Stimulated activated CD4-positive, alpha-beta T cell treated with anti-CD3 and anti-CD28 coated beads, Interleukin-12 subunit alpha, Interleukin-12 subunit beta, amount 100 ng/mL, for 24 hours (primary cell): ENCODE measurements at regions not wholly inside any gene's neighbourhood (a gene's known extent, or its start where the extent isn't known, plus 50 kb on each side); places are given as distances from the start of the nearest gene placed in this dataset.
"Not testable (repeated sequence)": the region's sequence is repeated elsewhere in the genome, so short reads cannot be mapped to it uniquely, and the experiment has no call there.

ENCODE experiments used
- DNase-seq, 2 experiments: peaks; one replicate each; pipeline ENCODE4 v3.0.0-alpha.2; 2020; ENCODE audit warnings: low read depth in 2 of 2

DNA sequence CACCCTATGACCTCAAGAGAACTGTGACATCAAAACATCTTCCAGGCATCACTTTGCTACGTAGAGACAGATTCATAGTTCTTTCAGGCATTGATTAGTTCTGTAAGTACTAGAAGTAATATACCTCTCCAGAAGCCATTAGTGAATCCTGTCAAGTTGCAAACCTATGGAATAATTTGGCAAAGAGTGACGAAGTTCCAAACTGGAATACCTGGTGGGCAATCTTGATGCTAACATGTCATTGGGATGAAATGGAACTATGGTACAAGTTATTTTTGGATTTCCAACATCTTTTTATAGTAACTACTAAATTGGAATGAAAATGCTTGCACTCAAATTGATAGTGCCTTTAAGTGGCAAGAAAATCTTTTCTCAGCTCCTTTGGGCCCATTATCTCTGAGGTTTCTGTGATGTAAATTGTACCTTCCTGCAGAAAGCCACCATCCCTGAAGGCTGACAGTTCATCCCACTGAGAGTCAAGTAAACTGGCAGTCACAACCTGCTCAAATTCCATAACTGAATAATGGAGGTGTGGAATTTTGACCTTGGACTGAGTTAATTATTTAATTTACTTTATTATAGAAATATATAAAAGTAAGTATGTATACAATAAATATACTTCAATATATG is 435.5 kb downstream of the DTWD2 start:
- no peak for DNase-seq

DNA sequence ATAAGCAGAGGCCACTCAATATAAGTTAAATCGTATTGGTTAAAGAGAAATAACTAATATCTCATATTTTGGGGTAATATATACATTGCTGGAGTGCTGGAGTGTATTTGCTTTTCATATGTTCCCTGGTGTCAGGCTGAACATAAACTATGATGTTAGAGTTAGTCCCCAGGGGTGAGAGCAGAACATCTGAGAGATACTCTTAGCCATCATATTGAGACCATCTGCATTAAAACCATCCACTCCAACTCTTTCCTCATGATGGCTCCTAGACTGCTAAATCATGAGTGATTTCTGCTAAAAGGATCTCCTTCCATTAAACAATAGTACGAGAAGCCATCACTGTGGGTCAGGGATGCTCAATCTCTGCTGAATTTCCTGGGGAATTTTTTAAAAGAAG is 436.2 kb downstream of the DTWD2 start:
- no peak for DNase-seq

DNA sequence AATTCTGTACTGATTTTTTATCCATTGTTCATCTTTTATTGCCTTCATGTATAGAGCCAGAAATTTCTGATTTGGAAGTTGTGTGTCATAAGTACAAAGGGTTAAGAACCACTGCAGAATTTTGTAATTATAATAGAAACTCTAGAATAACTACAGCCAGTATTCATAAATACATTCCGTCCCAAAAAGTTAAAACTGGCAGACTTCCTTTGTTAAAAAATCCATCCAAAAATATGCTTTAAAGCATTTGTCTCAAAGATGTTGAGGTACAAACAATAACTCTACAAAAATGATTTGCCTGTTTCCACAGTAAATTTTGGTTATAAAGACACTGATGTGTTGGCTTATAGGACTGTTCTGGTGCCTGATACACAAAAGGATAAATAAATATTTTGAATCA is 436.6 kb downstream of the DTWD2 start:
- DNase-seq = no peak

DNA sequence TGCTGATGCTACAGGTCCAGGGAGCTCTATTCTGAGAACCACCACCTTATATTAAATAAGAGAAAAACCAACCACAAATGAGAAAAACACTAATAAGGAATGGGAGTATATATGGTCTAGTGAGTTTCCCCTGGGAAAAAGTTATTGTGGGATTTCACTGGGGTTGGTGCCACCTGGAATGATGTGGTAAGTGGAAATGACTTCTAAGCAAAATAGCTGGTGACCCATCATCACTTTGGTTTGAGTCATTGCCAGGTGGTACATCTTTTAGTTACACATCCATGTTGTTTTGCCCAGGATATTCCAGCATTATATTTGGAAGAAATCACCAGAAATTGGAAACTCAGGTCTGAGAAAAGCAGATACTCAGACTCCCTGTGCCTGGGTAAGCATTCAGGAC is 437.3 kb downstream of the DTWD2 start:
- no peak for DNase-seq

DNA sequence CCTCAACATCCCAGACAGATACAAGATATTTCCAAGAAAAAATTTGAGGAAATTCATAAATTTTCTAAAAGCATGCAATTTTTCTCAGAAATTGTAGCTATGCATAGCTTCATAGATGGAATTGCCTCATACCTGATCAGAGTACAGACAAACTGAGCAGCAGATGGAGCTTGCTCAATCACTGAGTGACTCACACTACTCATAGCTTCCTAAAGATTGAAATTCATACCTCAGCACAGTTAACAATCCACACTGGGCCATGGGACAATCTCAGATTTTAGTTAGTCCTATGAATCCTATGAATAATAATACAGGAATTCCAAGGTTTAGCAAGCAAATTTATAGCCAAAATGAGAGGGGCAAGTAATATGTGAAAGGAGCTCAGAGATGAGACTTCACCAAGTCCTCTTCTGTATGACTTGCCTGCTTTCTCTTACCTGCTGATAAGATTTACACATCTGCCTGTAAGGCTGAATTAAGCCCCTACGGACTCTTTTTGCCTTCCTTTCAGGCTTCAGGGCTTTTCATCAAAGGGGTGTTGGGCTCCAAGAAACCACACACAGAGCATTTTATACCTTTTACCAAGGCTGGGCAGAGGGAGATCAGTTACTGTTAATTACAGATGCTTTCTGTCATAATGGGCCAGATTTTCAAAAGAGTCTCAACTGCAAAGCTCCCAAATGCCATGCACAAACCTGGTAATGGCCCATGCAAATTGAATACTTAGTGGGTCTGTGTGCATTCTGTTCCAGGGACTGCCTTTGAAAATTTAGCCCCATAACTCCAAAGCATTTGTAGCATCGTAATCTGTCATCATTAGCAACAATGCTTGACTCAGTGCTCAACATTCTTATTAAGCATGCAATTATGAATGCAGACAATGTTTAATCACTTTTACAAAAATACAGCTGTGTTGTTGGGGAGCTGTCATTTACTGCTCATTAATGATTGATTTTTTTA is 439.3 kb downstream of the DTWD2 start:
- DNase-seq = no peak

DNA sequence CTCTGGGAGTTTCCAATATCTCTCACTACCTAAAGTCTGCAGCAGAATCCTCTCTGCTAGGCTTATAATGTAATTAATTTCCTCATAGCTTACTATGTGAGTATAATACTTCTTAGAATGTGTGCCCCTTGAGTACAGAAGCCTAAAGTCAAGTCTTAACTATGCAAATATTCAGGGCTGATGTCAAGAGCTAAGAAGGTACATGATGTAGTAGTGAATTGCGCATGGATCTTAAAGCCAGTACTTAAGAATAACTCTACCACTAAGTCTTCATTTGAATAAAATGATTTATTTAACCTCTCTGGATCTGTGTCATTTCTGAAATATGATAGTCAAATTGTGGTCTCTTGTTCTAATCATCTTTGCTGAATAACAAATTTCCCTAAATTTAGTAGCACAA is 442.9 kb downstream of the DTWD2 start:
- no peak for DNase-seq

DNA sequence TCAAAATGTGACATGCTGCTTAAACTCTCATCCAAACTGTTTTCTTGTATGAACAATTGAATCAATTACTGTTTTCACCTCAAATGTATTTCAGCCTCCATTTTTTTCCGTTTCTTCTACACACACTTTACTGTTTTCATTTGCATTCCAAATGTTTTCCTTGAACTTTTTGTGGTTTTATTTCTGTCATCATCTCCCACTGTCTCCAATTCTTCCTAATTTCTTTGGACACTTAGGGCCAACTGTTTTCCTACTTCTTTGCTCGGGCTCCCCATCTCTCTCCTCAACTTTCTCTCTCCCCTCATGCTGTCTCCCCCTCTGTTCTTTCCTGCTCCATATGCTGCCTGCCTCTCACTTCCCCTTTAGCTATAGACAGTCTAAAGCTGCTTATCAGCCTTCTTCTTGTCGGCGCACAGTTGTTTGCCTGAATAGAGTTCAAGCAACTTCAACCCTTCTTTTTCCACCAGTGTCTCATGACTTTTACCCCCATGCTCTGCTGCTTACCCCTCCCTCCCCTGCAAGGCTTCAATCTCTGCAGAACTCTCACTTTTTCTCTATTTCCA is 443.4 kb downstream of the DTWD2 start:
- DNase-seq = no peak

DNA sequence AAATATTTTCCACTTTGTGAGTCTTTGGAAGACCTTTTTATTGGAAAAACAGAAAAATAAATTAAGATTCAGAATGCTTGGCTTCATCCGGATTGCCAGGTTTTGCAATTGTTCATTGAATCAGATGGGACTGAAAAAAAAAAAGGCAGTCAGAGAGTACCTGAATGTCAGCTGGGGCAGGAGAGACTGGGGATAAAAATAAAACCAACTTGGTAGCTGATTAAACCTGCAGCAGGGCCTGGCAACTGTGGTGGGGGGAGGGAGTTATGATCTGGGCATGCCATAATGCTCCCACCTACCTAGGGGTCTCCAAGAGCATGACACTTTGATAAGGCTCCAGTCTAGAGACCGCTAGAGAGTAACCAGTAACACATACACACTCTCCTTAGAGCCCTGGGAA is 454.4 kb downstream of the DTWD2 start:
- no peak for DNase-seq

DNA sequence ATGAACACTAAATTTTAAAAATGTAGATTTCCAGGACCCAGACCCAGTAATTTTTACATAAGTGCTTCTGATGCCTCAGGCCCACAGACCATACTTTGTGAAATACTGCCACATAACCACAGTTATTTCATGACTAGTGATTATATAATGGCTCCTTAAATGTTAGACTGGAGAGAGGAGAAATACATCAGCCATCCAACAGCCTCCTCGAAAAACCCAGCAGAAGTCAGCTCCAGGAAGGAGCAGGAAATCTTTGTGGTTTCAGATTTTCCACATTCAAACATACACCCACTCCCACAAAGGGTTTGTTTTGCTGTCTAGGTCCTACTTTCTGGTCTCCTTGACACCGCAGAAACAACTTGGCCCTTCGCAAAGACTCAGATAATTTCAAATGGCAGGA is 455.2 kb downstream of the DTWD2 start:
- no peak for DNase-seq

DNA sequence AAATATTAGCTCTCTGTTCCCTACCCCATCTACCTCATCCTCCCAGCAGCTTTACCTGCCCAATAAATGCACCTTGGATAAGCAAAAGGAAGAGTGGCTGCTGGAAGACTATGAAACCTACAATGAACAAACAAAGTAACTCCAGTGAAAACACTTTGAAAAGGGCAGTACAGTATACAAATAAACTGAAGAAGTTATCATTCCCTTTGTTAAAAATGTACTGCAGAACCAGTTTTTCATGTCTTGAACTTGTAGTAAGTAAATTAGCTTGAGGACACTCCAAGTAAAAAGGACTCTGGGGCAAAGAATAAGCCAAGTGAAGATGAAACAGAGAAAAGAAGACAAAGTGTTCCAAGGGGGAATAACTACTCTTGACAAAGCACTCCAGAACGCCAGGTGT is 457.1 kb downstream of the DTWD2 start:
- DNase-seq = no peak

DNA sequence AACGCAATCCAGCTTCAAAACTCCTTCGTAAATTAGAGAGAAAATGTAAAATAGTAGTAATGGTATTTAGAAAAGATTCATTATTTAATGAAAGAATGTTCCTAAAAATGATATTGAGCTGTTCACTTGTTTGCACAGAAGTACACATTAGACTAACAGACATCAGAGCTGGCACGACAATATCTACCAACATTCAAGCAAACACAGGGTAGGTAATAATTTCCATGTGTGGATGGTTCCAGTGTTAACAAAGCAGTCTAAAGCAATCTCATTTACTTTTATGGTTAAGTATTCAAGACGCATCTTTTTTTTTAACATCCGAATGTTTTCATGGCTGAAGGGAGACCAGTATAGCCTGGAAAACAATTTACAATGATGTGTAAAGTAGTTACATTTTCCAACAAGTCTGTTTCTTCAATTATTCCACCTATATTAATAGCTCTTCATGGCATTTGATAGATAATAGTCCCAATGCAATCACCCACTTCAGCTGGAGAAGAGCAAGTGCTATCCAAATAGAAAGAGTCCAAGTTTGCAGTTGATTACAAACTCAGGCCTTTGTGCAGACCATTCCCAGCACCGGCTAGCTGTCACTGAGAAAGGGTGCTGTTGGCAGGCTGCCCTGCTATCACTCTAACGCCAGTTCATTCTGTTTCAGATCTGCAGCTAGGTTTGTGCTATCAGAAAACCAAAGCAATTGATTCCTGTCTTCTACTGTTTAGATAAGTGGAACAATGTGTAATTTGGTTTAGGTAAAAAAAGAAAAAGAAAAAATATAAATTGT is 458.8 kb downstream of the DTWD2 start:
- no peak for DNase-seq

DNA sequence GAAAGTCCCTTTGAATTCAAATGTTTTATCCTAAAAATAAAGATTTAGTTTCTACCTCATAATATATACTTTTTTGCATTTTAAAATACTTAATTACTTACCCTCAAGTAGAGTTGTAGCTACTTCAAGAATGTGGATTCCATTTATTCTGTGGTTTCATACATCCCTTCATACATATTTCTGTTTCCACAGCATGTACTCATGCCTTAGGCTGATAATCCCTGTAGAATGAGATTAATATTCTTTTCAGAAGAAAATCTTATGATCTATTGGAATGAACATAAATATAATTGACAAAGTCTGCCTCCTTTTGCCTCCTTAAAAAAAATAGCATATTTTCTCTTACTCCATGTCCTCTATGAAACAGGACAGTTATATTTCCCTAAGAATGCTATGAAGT is 465.7 kb downstream of the DTWD2 start:
- DNase-seq = no peak

DNA sequence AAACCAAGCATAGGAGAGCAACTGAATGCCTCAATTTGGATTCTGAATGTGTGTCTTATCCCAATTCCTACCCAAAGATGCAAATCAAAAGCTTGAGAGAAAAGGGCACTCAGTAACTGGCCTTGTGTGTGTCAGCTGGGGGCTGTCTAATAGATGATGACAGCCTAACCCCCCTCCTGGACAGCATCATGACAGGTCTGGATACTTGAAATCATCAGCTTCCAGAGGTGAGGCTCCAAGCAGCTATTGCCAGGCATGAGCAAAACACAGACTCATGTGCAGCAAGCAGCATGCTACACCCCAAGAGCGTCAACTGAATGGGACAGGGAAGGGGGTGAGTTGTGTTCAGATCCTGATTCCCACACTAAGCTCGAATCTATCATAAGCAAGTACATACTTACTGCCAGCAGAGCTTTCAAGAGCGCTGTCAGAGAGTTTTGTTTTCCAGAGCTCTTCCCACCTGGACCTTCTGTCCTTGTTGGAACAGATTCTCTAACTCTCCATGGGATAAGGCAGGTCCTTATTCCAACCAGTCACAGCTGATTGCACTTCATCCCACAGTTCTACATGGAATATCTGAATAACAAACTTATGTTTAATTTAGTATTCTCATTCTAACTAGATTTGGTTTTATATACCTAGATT is 467.5 kb downstream of the DTWD2 start:
- DNase-seq = no peak

DNA sequence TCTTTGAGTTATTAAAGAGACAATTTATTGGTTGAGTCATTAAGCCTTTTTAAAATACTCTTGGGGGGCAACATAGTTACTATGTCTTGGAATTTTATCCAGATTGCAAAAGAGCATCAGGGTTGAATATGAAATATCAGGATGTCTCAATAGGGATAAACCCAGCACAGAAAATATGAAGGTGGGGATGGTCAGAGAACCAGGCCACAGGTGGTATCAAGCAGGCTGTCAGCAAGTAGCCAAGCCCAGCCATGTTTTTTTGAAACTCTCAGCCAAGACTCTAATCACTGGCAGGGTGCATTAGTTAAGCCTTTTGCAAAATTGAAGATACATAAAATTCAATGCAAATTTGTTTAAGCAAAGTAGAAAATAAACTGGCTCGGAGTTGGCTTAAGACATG is 468.9 kb downstream of the DTWD2 start:
- no peak for DNase-seq

DNA sequence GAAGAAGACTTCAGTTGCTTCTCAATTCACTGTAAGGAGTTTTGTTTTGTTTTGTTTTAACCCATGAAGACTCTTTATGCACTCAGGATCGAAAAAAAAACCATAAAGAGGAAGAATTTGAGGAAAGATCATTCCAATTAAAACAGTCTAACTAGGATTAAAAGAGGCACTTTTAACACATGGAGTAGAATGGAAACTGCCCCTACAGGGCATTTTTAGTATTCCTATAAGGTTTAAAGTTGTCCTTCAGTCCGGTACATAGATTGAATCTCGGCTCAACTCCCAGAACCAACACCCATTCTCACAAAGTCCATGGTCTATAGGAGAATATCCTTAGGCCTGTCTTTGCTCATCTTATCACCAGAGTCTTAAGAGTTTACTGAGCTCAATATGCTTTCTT is 469.6 kb downstream of the DTWD2 start:
- no peak for DNase-seq

DNA sequence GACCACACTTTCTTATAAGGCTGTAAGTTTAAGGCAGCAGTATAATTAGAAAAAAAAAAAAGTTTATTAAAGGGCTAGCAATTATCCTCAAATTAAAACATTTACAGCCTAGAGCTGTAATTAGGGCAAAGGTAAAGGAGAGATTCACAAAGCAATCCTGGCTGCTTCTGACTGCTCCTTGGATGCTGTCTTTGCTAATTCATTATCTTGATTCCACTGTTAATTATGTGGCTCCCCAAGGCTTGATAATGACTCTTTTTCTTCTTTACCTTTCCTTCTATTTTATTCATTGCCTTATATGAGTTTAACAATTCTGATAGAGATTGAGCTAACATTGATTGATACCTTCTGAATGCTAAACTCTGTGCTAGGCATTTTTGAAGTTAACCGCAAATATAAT is 476.5 kb downstream of the DTWD2 start:
- no peak for DNase-seq

DNA sequence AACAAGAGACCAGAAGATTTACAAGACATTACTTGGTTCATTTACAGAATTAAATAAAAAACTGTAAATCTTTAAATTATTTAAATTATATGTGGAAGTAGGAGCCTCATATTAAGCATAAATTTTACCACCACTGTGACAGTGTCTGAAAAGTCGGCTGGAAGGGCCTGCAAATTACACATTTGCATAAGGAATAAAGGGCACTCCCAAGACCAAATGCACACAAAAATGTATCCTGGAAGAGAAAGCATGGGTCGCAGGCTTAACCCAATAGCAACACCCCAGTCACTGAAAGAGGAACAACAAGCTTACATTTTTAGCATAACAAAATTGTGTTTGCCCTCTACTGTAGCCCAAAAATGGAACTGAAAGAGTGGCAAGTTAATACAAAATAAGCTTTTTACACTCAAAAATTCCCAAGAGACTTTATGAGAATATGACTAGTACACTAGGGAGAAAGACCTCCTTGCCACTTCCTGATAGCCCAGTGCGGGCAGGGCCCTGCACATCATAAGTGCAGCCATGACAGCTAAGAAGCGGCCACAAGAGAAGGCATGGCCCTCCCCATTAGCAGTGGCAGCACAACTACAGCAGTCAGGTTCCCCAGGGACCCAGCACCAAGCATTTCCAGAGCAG is 482.0 kb downstream of the DTWD2 start:
- no peak for DNase-seq

DNA sequence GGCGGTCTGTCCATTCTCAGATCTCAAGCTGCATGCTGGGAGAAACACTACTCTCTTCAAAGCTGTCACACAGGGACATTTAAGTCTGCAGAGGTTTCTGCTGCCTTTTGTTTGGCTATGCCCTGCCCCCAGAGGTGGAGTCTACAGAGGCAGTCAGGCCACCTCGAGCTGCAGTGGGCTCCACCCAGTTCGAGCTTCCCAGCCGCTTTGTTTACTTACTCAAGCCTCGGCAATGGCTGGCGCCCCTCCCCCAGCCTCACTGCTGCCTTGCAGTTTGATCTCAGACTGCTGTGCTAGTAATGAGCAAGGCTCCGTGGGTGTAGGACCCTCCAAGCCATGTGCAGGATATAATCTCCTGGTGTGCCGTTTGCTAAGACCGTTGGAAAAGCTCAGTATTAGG is 486.1 kb downstream of the DTWD2 start:
- not testable (repeated sequence) for DNase-seq

DNA sequence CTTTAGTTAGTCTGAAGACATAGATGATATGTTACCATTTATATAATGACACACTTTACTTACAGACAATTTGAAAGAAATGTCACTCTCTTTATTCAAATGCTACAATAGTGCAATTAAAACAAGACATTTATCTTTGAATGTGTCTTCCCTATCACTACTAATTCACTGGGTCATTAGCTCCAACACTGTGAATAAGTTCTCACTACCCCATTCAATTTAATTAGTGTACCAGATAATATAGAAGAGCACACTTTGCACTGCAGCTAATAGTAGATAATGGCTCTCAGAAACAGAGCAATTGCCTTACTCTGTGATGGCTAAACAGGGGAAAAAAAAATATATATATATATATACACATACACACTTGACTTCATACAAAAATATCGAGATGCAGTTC is 497.0 kb downstream of the DTWD2 start:
- DNase-seq = no peak

DNA sequence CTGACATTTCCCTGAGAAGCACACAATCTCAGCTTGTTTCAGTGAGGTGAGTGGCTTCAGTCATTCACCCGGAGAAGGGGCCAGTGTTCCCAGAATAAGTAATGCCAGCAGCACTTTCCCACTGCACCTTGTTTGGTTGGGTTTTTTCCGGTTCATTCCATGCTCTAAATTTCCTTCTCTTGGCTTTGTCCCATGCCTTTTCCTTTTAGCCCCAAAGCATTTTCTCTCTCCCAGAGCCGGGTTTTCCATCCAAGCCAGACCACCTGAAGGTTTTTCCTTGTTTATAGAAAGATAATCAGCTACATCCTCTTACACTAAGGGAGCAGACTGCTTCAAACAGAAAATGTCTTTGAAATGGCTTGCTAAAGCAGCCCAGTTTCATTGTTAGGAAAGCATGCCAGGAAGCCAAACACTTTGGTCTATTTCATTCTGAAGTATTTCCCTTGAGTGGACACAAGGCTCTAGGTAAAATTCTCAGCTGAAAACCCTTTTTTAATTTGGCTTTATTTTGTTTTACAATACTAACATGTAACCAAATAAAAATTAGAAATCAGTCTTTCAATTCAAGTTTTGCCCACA is 501.6 kb downstream of the DTWD2 start:
- DNase-seq = no peak

DNA sequence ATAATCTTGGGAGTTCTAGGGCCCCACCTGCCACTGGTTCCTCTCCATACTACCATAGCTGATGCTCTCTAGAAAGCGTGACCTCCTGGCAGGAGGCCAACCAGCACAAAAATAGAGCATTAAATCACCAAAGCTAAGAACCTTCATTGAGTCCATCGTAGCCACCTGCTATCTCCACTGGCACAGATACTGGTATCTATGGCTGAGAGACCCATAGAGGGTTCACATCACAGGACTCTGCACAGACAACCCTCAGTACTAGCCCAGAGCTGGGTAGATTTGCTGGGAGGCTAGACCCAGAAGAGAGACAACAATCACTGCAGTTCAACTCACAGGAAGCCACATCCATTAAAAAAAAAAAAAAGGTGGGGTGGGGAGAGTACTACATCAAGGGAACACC is 509.1 kb downstream of the DTWD2 start:
- DNase-seq = no peak
